GM23338 (cell line): ENCODE measurements at regions not wholly inside any gene's neighbourhood (a gene's known extent, or its start where the extent isn't known, plus 50 kb on each side); places are given as distances from the start of the nearest gene placed in this dataset.

Experiments
- ATAC-seq: fragments of 200-7000 bp; cut with Tn5 transposase; 3 replicates; pipeline ENCODE4 v1.9.1; 2020
- DNase-seq: peaks from one replicate; pipeline ENCODE4 v3.0.0-alpha.2; 2015; ENCODE audit warnings: low spot score
- H2AFZ ChIP-seq: fragments of 200-600 bp; sonication (generic); 2 replicates; pipeline ENCODE4 v1.8.0; 2016; ENCODE audit warnings: antibody characterized with exemption, mild to moderate bottlenecking, moderate library complexity
- H3F3A ChIP-seq: fragments of 200-600 bp; sonication (generic); replicated peaks from 2 replicates; pipeline ENCODE4 v1.8.0; 2017; ENCODE audit warnings: antibody characterized with exemption, mixed run types, low read depth
- H3K27ac ChIP-seq: fragments of 200-600 bp; sonication (generic); 2 replicates; pipeline ENCODE4 v1.6.1; 2016; ENCODE audit warnings: low read depth
- H3K27me3 ChIP-seq: fragments of 200-600 bp; sonication (generic); 2 replicates; pipeline ENCODE4 v1.8.0; 2016; ENCODE audit warnings: mild to moderate bottlenecking, mixed run types, moderate library complexity; ENCODE audit not compliant: insufficient read depth
- H3K36me3 ChIP-seq: fragments of 200-600 bp; sonication (generic); 2 replicates; pipeline ENCODE4 v1.8.0; 2016; ENCODE audit warnings: mild to moderate bottlenecking; ENCODE audit not compliant: insufficient read depth
- H3K4me1 ChIP-seq: fragments of 200-600 bp; sonication (generic); 2 replicates; pipeline ENCODE4 v1.8.0; 2016; ENCODE audit warnings: mild to moderate bottlenecking, moderate library complexity; ENCODE audit not compliant: insufficient read depth
- H3K4me2 ChIP-seq: fragments of 200-600 bp; sonication (generic); 2 replicates; pipeline ENCODE4 v1.7.1; 2017; ENCODE audit warnings: mixed run types
- H3K4me3 ChIP-seq: fragments of 200-600 bp; sonication (generic); 2 replicates; pipeline ENCODE4 v1.6.1; 2016; ENCODE audit warnings: mixed run types
- H3K79me2 ChIP-seq: fragments of 200-600 bp; sonication (generic); replicated peaks from 2 replicates; pipeline ENCODE4 v1.8.0; 2017; ENCODE audit warnings: mild to moderate bottlenecking; ENCODE audit not compliant: insufficient read depth
- H3K9me2 ChIP-seq: fragments of 200-600 bp; sonication (generic); 2 replicates; pipeline ENCODE4 v1.8.0; 2017; ENCODE audit not compliant: insufficient read depth
- H4K20me1 ChIP-seq: fragments of 200-600 bp; sonication (generic); replicated peaks from 2 replicates; pipeline ENCODE4 v1.8.0; 2017; ENCODE audit warnings: mild to moderate bottlenecking; ENCODE audit not compliant: insufficient read depth
- H3K27ac Mint-ChIP-seq: 2 replicates; pipeline ENCODE4 v1.8.0; 2020; ENCODE audit warnings: inconsistent platforms, mild to moderate bottlenecking, moderate library complexity, mixed read lengths
- H3K27me3 Mint-ChIP-seq: 3 replicates; pipeline ENCODE4 v1.8.0; 2022; ENCODE audit warnings: low read depth, mild to moderate bottlenecking, moderate library complexity, mixed read lengths, inconsistent platforms; ENCODE audit not compliant: insufficient read depth, poor library complexity
- H3K36me3 Mint-ChIP-seq: 3 replicates; pipeline ENCODE4 v1.8.0; 2021; ENCODE audit warnings: low read depth, mild to moderate bottlenecking, inconsistent platforms, moderate library complexity, mixed read lengths
- H3K4me1 Mint-ChIP-seq: 3 replicates; pipeline ENCODE4 v1.8.0; 2020; ENCODE audit warnings: mild to moderate bottlenecking, inconsistent platforms, mixed read lengths
- H3K4me3 Mint-ChIP-seq: 3 replicates; pipeline ENCODE4 v1.8.0; 2021; ENCODE audit warnings: moderate library complexity, mild to moderate bottlenecking, inconsistent platforms, mixed read lengths
- H3K9me3 Mint-ChIP-seq: 3 replicates; pipeline ENCODE4 v1.8.0; 2020; ENCODE audit warnings: moderate library complexity, mild to moderate bottlenecking, inconsistent platforms, mixed read lengths
- CREB1 ChIP-seq: fragments of 250-450 bp; sonication (Bioruptor Pico); IDR thresholded peaks from 2 replicates; pipeline ENCODE4 v1.5.0; 2020; ENCODE audit warnings: low read depth, mild to moderate bottlenecking, moderate library complexity
- ETS1 ChIP-seq: IDR thresholded peaks from 2 replicates; pipeline ENCODE4 v1.6.1; 2016; ENCODE audit warnings: antibody characterized with exemption
- EZH2 ChIP-seq: fragments of 200-600 bp; sonication (generic); IDR thresholded peaks from one replicate; pipeline ENCODE4 v1.8.0; 2017; ENCODE audit warnings: antibody characterized with exemption, mild to moderate bottlenecking, low read depth; ENCODE audit not compliant: unreplicated experiment
- JUNB ChIP-seq: IDR thresholded peaks from one replicate; pipeline ENCODE4 v1.6.1; 2016; ENCODE audit warnings: antibody characterized with exemption; ENCODE audit not compliant: unreplicated experiment
- POLR2AphosphoS5 ChIP-seq: IDR thresholded peaks from 2 replicates; pipeline ENCODE4 v1.6.1; 2016; ENCODE audit warnings: antibody characterized with exemption, low read depth
- REST ChIP-seq: IDR thresholded peaks from one replicate; pipeline ENCODE4 v1.6.1; 2018; ENCODE audit warnings: antibody characterized with exemption; ENCODE audit not compliant: unreplicated experiment
- STAT1 ChIP-seq: IDR thresholded peaks from one replicate; pipeline ENCODE4 v1.6.1; 2016; ENCODE audit warnings: antibody characterized with exemption; ENCODE audit not compliant: unreplicated experiment
- ZNF114 ChIP-seq: fragments of 250-450 bp; sonication (Bioruptor Pico); IDR thresholded peaks from 2 replicates; pipeline ENCODE4 v1.5.0; 2020; ENCODE audit warnings: mild to moderate bottlenecking, moderate library complexity
- ZNF462 ChIP-seq: fragments of 250-450 bp; sonication (Bioruptor Pico); IDR thresholded peaks from 2 replicates; pipeline ENCODE4 v1.5.0; 2020; ENCODE audit warnings: mild to moderate bottlenecking, moderate library complexity

GRCh38 chr18:78876868-78877267, 102.8 kb upstream of the SALL3 start:
- Histone ChIP-seq H3K9me2 (no peaks in the 10 kb centered on the region), H3K27me3 (0 out of 2 replicates have a peak, but pooled peaks cover 4% of the 10 kb centered on the region), H3K4me3 (no peak overlapping the region), H3K79me2 (no peaks in the 10 kb centered on the region), H2AFZ (peak overlapping the region; percentile 30; the same call in 1 of the 2 replicates), H3K27ac (no peak overlapping the region), H3K4me2 (no peak overlapping the region), H4K20me1 (no peaks in the 10 kb centered on the region), H3K4me1 (no peaks in the 10 kb centered on the region; the same call in 1 of the 2 replicates), H3K36me3 (no peaks in the 10 kb centered on the region), H3F3A (no peaks in the 10 kb centered on the region)
- H3K4me3 Mint-ChIP-seq: no peak overlapping the region
- H3K27me3 Mint-ChIP-seq: peaks cover 5% of the 10 kb centered on the region
- DNase-seq: no peak
- TF ChIP-seq ETS1 (no peak), JUNB (no peak), STAT1 (no peak), ZNF462 (CRISPR knock-in tag) (no peak), EZH2 (no peak)
- H3K9me3 Mint-ChIP-seq: peaks cover 81% of the 10 kb centered on the region
- H3K36me3 Mint-ChIP-seq: peaks cover 13% of the 10 kb centered on the region
- no peak for ATAC-seq
- peaks cover 7% of the 10 kb centered on the region; the same call in 2 of the 3 replicates for H3K4me1 Mint-ChIP-seq
- no peak overlapping the region for H3K27ac Mint-ChIP-seq

- Histone ChIP-seq H3K36me3 (no peaks in the 10 kb centered on the region), H3K79me2 (no peaks in the 10 kb centered on the region), H3F3A (no peaks in the 10 kb centered on the region), H4K20me1 (no peaks in the 10 kb centered on the region), H2AFZ (peak overlapping the region; percentile 87; the same call in 1 of the 2 replicates), H3K27ac (no peak overlapping the region), H3K9me2 (no peaks in the 10 kb centered on the region), H3K4me1 (no peaks in the 10 kb centered on the region; the same call in 1 of the 2 replicates), H3K4me2 (no peak overlapping the region), H3K27me3 (0 out of 2 replicates have a peak, but pooled peaks cover 4% of the 10 kb centered on the region), H3K4me3 (no peak overlapping the region)
- Mint-ChIP-seq H3K27ac (no peak overlapping the region), H3K36me3 (peaks cover 16% of the 10 kb centered on the region), H3K4me3 (no peak overlapping the region), H3K9me3 (peaks cover 80% of the 10 kb centered on the region), H3K4me1 (peaks cover 7% of the 10 kb centered on the region; the same call in 2 of the 3 replicates), H3K27me3 (peaks cover 5% of the 10 kb centered on the region)
- DNase-seq (no peak), ATAC-seq (no peak)
- no peak for TF ChIP-seq CREB1
- no peak for TF ChIP-seq REST
- TF ChIP-seq ZNF114 (CRISPR knock-in tag): no peak
- no peak for TF ChIP-seq POLR2AphosphoS5
Measured at GRCh38 chr18:78878335-78878734, 101.3 kb upstream of the SALL3 start.
